ENCODE measurements at regions not wholly inside any gene's neighbourhood (a gene's known extent, or its start where the extent isn't known, plus 50 kb on each side); places are given as distances from the start of the nearest gene placed in this dataset.

DNA sequence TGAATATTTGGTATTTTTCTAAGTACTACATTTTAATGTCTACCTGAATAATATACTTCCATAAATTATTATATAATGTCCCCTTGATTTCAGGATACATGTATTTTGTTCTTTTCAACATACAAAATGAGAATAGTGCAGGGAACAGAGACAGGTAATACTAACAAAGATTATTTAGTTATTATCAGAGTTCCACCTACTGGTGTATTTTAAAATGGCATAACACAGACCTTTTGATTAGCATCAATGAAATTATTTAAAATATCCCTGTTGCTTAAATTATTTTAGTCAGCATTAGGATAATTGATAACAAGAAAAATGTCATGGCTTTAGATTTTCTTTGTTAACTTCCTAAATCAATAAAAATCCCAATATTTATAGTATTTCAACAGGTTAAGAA is 184.0 kb downstream of the PRDM13 start:
- no peak for DNase-seq (ENCODE audit: low read depth in 1 of 2, low spot score in 1 of 2)
- no peak for TF ChIP-seq GABPA (IDR thresholded peaks at IDR 0.05; ENCODE audit: low read depth)
- TF ChIP-seq POLR2AphosphoS5 (IDR thresholded peaks at IDR 0.05; ENCODE audit: low read depth) = no peak
- TF ChIP-seq SPI1 (IDR thresholded peaks at IDR 0.05; ENCODE audit: borderline replicate concordance, low read depth) = no peak
- TF ChIP-seq, protein P1, sequence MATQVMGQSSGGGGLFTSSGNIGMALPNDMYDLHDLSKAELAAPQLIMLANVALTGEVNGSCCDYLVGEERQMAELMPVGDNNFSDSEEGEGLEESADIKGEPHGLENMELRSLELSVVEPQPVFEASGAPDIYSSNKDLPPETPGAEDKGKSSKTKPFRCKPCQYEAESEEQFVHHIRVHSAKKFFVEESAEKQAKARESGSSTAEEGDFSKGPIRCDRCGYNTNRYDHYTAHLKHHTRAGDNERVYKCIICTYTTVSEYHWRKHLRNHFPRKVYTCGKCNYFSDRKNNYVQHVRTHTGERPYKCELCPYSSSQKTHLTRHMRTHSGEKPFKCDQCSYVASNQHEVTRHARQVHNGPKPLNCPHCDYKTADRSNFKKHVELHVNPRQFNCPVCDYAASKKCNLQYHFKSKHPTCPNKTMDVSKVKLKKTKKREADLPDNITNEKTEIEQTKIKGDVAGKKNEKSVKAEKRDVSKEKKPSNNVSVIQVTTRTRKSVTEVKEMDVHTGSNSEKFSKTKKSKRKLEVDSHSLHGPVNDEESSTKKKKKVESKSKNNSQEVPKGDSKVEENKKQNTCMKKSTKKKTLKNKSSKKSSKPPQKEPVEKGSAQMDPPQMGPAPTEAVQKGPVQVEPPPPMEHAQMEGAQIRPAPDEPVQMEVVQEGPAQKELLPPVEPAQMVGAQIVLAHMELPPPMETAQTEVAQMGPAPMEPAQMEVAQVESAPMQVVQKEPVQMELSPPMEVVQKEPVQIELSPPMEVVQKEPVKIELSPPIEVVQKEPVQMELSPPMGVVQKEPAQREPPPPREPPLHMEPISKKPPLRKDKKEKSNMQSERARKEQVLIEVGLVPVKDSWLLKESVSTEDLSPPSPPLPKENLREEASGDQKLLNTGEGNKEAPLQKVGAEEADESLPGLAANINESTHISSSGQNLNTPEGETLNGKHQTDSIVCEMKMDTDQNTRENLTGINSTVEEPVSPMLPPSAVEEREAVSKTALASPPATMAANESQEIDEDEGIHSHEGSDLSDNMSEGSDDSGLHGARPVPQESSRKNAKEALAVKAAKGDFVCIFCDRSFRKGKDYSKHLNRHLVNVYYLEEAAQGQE (IDR thresholded peaks at IDR 0.05; ENCODE audit: insufficient replicate concordance, low read depth) = no peak
- TF ChIP-seq, protein P2, sequence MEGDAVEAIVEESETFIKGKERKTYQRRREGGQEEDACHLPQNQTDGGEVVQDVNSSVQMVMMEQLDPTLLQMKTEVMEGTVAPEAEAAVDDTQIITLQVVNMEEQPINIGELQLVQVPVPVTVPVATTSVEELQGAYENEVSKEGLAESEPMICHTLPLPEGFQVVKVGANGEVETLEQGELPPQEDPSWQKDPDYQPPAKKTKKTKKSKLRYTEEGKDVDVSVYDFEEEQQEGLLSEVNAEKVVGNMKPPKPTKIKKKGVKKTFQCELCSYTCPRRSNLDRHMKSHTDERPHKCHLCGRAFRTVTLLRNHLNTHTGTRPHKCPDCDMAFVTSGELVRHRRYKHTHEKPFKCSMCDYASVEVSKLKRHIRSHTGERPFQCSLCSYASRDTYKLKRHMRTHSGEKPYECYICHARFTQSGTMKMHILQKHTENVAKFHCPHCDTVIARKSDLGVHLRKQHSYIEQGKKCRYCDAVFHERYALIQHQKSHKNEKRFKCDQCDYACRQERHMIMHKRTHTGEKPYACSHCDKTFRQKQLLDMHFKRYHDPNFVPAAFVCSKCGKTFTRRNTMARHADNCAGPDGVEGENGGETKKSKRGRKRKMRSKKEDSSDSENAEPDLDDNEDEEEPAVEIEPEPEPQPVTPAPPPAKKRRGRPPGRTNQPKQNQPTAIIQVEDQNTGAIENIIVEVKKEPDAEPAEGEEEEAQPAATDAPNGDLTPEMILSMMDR (IDR thresholded peaks at IDR 0.05; ENCODE audit: insufficient read depth, low read length) = no peak
- Histone ChIP-seq H3K27ac (replicated peaks) (no peak overlapping the region), H3K27me3 (ENCODE audit: insufficient read depth, poor library complexity, severe bottlenecking) (no peaks in the 10 kb centered on the region), H3K4me3 (replicated peaks; ENCODE audit: insufficient read depth, low read length) (no peak overlapping the region)

DNA sequence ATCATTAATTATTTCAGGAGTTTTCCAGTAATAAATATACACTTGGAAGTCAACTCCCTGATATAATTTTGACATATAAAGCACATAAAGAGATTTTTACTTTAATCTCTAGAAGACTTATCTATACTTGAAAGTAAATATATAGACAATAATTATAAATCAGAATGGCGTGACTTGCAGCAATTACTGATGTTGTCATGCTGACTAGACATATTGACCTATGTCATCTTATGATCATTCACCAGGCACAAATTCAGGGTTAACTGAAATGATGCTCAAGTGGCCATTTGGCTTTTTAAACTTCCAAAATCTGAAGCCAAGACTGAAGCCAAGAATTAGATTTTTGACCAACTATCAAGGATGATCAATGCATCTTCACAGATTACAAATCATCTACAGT is 192.2 kb downstream of the MCHR2 start:
- no peak overlapping the region for H3K4me3 ChIP-seq (replicated peaks; ENCODE audit: insufficient read depth, low read length)
- DNase-seq (ENCODE audit: low read depth in 1 of 2, low spot score in 1 of 2) = no peak
- H3K27me3 ChIP-seq (ENCODE audit: insufficient read depth, poor library complexity, severe bottlenecking) = no peaks in the 10 kb centered on the region
- no peak for TF ChIP-seq POLR2AphosphoS5 (IDR thresholded peaks at IDR 0.05; ENCODE audit: low read depth)
- TF ChIP-seq SPI1 (IDR thresholded peaks at IDR 0.05; ENCODE audit: borderline replicate concordance, low read depth) = no peak
- TF ChIP-seq, protein P2 (IDR thresholded peaks at IDR 0.05; ENCODE audit: insufficient read depth, low read length) = no peak
- no peak for TF ChIP-seq GABPA (IDR thresholded peaks at IDR 0.05; ENCODE audit: low read depth)
- TF ChIP-seq, protein P1 (IDR thresholded peaks at IDR 0.05; ENCODE audit: insufficient replicate concordance, low read depth) = no peak
- H3K27ac ChIP-seq (replicated peaks) = no peak overlapping the region

DNA sequence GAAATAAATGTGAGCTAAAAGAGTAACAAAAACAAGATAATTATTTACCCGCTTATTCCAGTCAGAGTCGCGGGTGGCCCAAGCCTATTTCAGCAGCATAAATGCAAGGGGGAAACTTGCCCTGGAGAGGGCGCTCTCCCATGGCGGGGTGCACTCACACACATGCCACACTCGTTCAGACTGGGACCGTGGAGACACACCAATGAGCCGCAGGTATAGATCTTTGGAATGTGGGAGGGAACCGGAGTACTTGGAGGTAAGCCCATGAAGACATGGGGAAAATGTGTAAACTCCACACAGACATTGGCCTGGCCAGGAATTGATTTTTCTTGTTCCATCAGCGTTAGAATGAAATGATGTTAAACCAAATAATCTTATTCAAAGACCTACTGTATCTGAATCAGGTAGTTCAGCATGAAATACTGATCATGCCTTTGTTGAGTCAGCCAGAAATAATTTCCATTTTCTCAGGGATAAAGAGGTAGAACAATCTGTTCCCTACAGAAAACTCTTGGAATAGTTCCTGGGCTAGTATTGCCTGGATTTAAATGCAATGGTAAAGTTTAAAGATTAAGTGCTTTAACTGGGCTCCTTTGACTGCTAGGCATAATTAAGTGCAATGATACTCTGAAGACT is 191.5 kb downstream of the MCHR2 start:
- no peak for DNase-seq (ENCODE audit: low read depth in 1 of 2, low spot score in 1 of 2)
- Histone ChIP-seq H3K4me3 (replicated peaks; ENCODE audit: insufficient read depth, low read length) (no peak overlapping the region), H3K27me3 (ENCODE audit: insufficient read depth, poor library complexity, severe bottlenecking) (no peaks in the 10 kb centered on the region), H3K27ac (replicated peaks) (no peak overlapping the region)
- TF ChIP-seq, protein P2 (IDR thresholded peaks at IDR 0.05; ENCODE audit: insufficient read depth, low read length) = no peak
- TF ChIP-seq, protein P1 (IDR thresholded peaks at IDR 0.05; ENCODE audit: insufficient replicate concordance, low read depth) = no peak
- TF ChIP-seq POLR2AphosphoS5 (IDR thresholded peaks at IDR 0.05; ENCODE audit: low read depth) (no peak), SPI1 (IDR thresholded peaks at IDR 0.05; ENCODE audit: borderline replicate concordance, low read depth) (no peak), GABPA (IDR thresholded peaks at IDR 0.05; ENCODE audit: low read depth) (no peak)

Measured in HL-60 (cell line).